Vagina (tissue), 2 donors: ENCODE measurements at regions not wholly inside any gene's neighbourhood (a gene's known extent, or its start where the extent isn't known, plus 50 kb on each side); places are given as distances from the start of the nearest gene placed in this dataset.

Source experiments
- POLR2A ChIP-seq, 2 donors: fragments of 450-650 bp; IDR thresholded peaks; one replicate each; pipeline ENCODE4 v1.6.1; 2017; ENCODE audit warnings: antibody characterized with exemption in 2 of 2, mild to moderate bottlenecking in 2 of 2, moderate library complexity in 2 of 2
- POLR2AphosphoS5 ChIP-seq, 2 donors: sonication (generic); formaldehyde crosslinking; IDR thresholded peaks; one replicate each; pipeline ENCODE4 v1.9.0; 2017; ENCODE audit warnings: antibody characterized with exemption in 2 of 2, mild to moderate bottlenecking in 2 of 2, low read depth in 1 of 2; ENCODE audit not compliant: insufficient read depth in 1 of 2
- TF ChIP-seq, protein P1 (sequence below), 3 experiments: fragments of 450-650 bp in 2 of 3; fragments of 200-600 bp in 1 of 3; sonication (generic) in 1 of 3; IDR thresholded peaks; one replicate each; pipeline ENCODE4 v1.5.1; 2017 to 2019; ENCODE audit warnings: antibody characterized with exemption in 3 of 3, mild to moderate bottlenecking in 2 of 3, moderate library complexity in 2 of 3

GRCh38 chr12:74595696-74596095, 58.1 kb downstream of the ATXN7L3B start:
- TF ChIP-seq, protein P1, sequence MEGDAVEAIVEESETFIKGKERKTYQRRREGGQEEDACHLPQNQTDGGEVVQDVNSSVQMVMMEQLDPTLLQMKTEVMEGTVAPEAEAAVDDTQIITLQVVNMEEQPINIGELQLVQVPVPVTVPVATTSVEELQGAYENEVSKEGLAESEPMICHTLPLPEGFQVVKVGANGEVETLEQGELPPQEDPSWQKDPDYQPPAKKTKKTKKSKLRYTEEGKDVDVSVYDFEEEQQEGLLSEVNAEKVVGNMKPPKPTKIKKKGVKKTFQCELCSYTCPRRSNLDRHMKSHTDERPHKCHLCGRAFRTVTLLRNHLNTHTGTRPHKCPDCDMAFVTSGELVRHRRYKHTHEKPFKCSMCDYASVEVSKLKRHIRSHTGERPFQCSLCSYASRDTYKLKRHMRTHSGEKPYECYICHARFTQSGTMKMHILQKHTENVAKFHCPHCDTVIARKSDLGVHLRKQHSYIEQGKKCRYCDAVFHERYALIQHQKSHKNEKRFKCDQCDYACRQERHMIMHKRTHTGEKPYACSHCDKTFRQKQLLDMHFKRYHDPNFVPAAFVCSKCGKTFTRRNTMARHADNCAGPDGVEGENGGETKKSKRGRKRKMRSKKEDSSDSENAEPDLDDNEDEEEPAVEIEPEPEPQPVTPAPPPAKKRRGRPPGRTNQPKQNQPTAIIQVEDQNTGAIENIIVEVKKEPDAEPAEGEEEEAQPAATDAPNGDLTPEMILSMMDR (IDR thresholded peaks at IDR 0.05), result no peak
- no peak for TF ChIP-seq POLR2AphosphoS5 (IDR thresholded peaks at IDR 0.05; ENCODE audit: insufficient read depth in 1 of 2, low read depth in 1 of 2)
- TF ChIP-seq POLR2A (IDR thresholded peaks at IDR 0.05), result no peak
